B cell (primary cell): ENCODE measurements at regions not wholly inside any gene's neighbourhood (a gene's known extent, or its start where the extent isn't known, plus 50 kb on each side); places are given as distances from the start of the nearest gene placed in this dataset.
"Not testable (repeated sequence)": the region's sequence is repeated elsewhere in the genome, so short reads cannot be mapped to it uniquely, and the experiment has no call there.

Experiments used
- EZH2 ChIP-seq: IDR thresholded peaks from 2 replicates; pipeline ENCODE4 v1.6.1; 2012; ENCODE audit warnings: borderline replicate concordance, low read depth, mild to moderate bottlenecking, moderate library complexity, low read length; ENCODE audit not compliant: insufficient read depth, poor library complexity, severe bottlenecking
- TF ChIP-seq, protein P1 (sequence below): fragments of 200-600 bp; IDR thresholded peaks from one replicate; pipeline ENCODE4 v1.8.0; 2022; ENCODE audit warnings: antibody characterized with exemption, mild to moderate bottlenecking

DNA sequence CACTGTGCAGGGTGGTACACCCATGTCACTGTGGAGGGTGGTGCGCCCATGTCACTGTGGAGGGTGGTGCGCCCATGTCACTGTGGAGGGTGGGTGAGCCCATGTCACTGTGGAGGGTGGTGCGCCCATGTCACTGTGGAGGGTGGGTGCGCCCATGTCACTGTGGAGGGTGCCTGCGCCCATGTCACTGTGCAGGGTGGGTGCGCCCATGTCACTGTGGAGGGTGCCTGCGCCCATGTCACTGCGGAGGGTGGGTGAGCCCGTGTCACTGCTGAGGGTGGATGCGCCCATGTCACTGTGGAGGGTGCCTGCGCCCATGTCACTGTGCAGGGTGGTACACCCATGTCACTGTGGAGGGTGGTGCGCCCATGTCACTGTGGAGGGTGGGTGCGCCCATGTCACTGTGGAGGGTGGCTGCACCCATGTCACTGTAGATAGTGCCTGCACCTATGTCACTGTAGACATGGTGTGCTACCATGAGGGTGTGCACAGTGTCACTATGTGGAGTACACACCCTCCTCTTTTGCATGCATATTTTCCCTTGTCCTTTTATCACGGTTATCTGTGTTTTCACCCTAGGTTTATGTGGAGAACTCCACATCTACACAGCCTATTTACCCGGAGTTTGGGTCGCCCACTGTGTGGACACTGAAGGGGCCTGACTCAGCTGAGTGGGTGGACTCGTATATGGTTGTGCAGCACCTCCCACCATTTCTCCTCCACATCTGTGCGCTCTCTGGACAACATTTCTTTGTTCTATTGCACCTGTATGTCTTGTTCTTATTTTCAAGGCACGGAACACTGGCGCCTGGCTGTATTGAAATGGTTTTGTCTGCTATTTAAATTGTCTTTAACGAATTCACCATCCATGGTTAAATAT is 222.4 kb downstream of the ERMARD start:
- TF ChIP-seq, protein P1, sequence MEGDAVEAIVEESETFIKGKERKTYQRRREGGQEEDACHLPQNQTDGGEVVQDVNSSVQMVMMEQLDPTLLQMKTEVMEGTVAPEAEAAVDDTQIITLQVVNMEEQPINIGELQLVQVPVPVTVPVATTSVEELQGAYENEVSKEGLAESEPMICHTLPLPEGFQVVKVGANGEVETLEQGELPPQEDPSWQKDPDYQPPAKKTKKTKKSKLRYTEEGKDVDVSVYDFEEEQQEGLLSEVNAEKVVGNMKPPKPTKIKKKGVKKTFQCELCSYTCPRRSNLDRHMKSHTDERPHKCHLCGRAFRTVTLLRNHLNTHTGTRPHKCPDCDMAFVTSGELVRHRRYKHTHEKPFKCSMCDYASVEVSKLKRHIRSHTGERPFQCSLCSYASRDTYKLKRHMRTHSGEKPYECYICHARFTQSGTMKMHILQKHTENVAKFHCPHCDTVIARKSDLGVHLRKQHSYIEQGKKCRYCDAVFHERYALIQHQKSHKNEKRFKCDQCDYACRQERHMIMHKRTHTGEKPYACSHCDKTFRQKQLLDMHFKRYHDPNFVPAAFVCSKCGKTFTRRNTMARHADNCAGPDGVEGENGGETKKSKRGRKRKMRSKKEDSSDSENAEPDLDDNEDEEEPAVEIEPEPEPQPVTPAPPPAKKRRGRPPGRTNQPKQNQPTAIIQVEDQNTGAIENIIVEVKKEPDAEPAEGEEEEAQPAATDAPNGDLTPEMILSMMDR: not testable (repeated sequence)
- not testable (repeated sequence) for TF ChIP-seq EZH2
